AG09309 (cell line): ENCODE measurements at regions not wholly inside any gene's neighbourhood (a gene's known extent, or its start where the extent isn't known, plus 50 kb on each side); places are given as distances from the start of the nearest gene placed in this dataset.

Experiments used
- DNase-seq: peaks from one replicate; pipeline ENCODE4 v3.0.0-alpha.2; 2010; ENCODE audit warnings: low read depth
- H3K4me3 ChIP-seq: 2 replicates; pipeline ENCODE4 v1.5.1; 2011; ENCODE audit warnings: mild to moderate bottlenecking, low read depth, low read length, moderate library complexity; ENCODE audit not compliant: control insufficient read depth
- TF ChIP-seq, protein P1 (sequence below): IDR thresholded peaks from 2 replicates; pipeline ENCODE4 v1.5.1; 2011; ENCODE audit warnings: mild to moderate bottlenecking, low read depth, low read length, inconsistent platforms; ENCODE audit not compliant: insufficient read depth, control insufficient read depth; ENCODE audit errors: missing control alignments

GRCh38 chr9:109872901-109873300 is 92.9 kb downstream of the PALM2AKAP2 start:
- TF ChIP-seq, protein P1, sequence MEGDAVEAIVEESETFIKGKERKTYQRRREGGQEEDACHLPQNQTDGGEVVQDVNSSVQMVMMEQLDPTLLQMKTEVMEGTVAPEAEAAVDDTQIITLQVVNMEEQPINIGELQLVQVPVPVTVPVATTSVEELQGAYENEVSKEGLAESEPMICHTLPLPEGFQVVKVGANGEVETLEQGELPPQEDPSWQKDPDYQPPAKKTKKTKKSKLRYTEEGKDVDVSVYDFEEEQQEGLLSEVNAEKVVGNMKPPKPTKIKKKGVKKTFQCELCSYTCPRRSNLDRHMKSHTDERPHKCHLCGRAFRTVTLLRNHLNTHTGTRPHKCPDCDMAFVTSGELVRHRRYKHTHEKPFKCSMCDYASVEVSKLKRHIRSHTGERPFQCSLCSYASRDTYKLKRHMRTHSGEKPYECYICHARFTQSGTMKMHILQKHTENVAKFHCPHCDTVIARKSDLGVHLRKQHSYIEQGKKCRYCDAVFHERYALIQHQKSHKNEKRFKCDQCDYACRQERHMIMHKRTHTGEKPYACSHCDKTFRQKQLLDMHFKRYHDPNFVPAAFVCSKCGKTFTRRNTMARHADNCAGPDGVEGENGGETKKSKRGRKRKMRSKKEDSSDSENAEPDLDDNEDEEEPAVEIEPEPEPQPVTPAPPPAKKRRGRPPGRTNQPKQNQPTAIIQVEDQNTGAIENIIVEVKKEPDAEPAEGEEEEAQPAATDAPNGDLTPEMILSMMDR, result no peak
- no peak for DNase-seq
- no peak overlapping the region for H3K4me3 ChIP-seq

GRCh38 chr9:109875495-109876129 is 95.6 kb downstream of the PALM2AKAP2 start:
- H3K4me3 ChIP-seq, result no peak overlapping the region
- TF ChIP-seq, protein P1, result no peak
- DNase-seq, result no peak

- DNase-seq, result no peak
- TF ChIP-seq, protein P1, result peak; percentile 69
- no peak overlapping the region for H3K4me3 ChIP-seq
Measured at GRCh38 chr9:109880276-109881169, 100.5 kb downstream of the PALM2AKAP2 start.

DNA sequence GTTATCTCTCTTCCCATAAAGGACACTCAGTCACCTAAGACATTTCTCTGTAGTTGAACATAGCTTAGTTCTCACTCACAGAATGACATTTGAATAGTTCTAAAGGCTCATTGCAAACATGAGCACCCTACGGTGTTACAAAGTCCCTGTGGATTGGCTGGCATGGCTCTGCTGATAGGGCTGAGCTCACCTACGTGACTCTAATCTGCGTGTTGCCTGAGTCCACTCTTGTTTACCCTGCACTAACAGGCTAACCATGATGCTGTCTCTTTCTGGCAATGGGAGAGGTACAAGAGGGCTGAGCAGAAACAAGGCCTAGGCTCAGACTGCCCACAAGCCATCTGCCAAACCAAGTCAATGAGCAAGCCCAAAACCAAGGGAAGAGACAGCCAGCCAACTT is 103.6 kb downstream of the PALM2AKAP2 start:
- TF ChIP-seq, protein P1, result no peak
- no peak for DNase-seq
- no peak overlapping the region for H3K4me3 ChIP-seq

DNA sequence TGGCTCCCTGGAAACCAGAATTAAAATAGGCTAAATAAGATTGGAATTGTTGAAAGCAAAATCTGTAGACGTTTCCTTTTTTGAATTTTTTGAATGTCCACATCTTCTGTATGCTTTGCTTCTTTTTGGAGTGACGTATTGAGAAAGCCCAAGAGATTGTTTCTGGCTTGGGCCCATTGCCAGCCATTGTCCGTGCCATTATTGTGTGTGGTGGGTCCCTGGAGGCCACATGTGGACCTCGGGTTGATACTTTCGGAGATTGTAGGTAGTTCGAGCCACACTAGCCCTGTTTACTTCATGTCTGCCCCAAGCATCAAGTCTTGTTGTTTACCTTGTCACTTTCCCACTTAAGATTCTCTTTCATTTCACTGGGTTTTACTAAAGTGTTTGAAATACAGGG is 106.0 kb downstream of the PALM2AKAP2 start:
- TF ChIP-seq, protein P1, result no peak
- no peak for DNase-seq
- no peak overlapping the region for H3K4me3 ChIP-seq

DNA sequence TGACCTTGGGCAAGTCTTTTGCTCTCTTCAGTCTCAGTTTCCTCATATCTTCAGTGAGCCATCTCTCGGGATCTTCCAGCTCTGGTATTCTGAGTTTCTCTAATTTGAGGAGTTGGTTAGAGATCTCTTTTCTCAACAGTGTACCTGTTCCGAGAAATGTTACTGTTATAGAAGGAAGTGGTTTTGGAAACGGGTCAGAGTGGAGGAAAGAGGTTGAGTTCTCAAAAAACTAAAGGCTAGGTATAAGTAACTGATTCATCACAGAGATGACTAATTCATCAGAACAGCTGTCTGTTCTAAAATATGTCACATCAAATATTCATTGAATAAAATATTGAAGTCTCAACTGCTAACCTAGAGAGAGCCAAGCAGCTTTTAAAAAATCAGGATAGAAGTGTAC is 106.6 kb downstream of the PALM2AKAP2 start:
- DNase-seq, result no peak
- no peak overlapping the region for H3K4me3 ChIP-seq
- TF ChIP-seq, protein P1, result no peak
